Mesenchymal stem cell (in vitro differentiated cells and primary cell): ENCODE measurements at regions not wholly inside any gene's neighbourhood (a gene's known extent, or its start where the extent isn't known, plus 50 kb on each side); places are given as distances from the start of the nearest gene placed in this dataset.
A peak's percentile ranks its signal among the peaks of the same experiment; 100 is the strongest.
"Not testable (repeated sequence)": the region's sequence is repeated elsewhere in the genome, so short reads cannot be mapped to it uniquely, and the experiment has no call there.

ENCODE experiments used
- DNase-seq: peaks from one replicate; pipeline ENCODE4 v3.0.0-alpha.2; 2013
- H2AFZ ChIP-seq: one replicate; pipeline ENCODE4 v1.6.1; 2013; ENCODE audit warnings: low read depth, mild to moderate bottlenecking, control low read depth, inconsistent platforms, low read length, moderate library complexity
- H2AK5ac ChIP-seq: 2 replicates; pipeline ENCODE4 v1.6.1; 2013; ENCODE audit warnings: low read length, moderate library complexity, mild to moderate bottlenecking, inconsistent platforms; ENCODE audit not compliant: severe bottlenecking
- H2BK120ac ChIP-seq: one replicate; pipeline ENCODE4 v1.6.1; 2013; ENCODE audit warnings: low read depth, mild to moderate bottlenecking, inconsistent platforms, low read length, moderate library complexity
- H2BK12ac ChIP-seq, 2 experiments: one replicate each; pipeline ENCODE4 v1.6.1; 2013; ENCODE audit warnings: inconsistent platforms in 2 of 2, low read length in 2 of 2, mild to moderate bottlenecking in 2 of 2, moderate library complexity in 2 of 2, control low read depth in 1 of 2
- H2BK15ac ChIP-seq: one replicate; pipeline ENCODE4 v1.6.1; 2013; ENCODE audit warnings: mild to moderate bottlenecking, low read depth, inconsistent platforms; ENCODE audit not compliant: poor library complexity, severe bottlenecking
- H2BK5ac ChIP-seq: 2 replicates; pipeline ENCODE4 v1.6.1; 2013; ENCODE audit warnings: low read depth, mild to moderate bottlenecking, low read length, control low read depth, inconsistent platforms; ENCODE audit not compliant: poor library complexity, severe bottlenecking
- H3K14ac ChIP-seq, 2 experiments: one replicate each; pipeline ENCODE4 v1.6.1; 2013; ENCODE audit warnings: inconsistent platforms in 2 of 2, low read length in 2 of 2, control low read depth in 1 of 2, mild to moderate bottlenecking in 1 of 2, moderate library complexity in 1 of 2
- H3K18ac ChIP-seq, 2 experiments: one replicate each; pipeline ENCODE4 v1.6.1; 2013; ENCODE audit warnings: inconsistent platforms in 2 of 2, low read length in 2 of 2, control low read depth in 1 of 2, low read depth in 1 of 2, mild to moderate bottlenecking in 1 of 2
- H3K23ac ChIP-seq, 2 experiments: one replicate each; pipeline ENCODE4 v1.6.1; 2013; ENCODE audit warnings: inconsistent platforms in 2 of 2, low read length in 2 of 2, mild to moderate bottlenecking in 2 of 2, moderate library complexity in 2 of 2, control low read depth in 1 of 2
- H3K27ac ChIP-seq: 2 replicates; pipeline ENCODE4 v1.5.1; 2013; ENCODE audit warnings: mild to moderate bottlenecking, moderate library complexity, low read length, control low read depth, inconsistent platforms; ENCODE audit not compliant: poor library complexity, severe bottlenecking
- H3K27me3 ChIP-seq, 2 experiments: 2 replicates each; pipeline versions ENCODE4 v1.6.1 to v1.7.0; 2013; ENCODE audit warnings: low read length in 2 of 2, mild to moderate bottlenecking in 2 of 2, moderate library complexity in 2 of 2, control low read depth in 1 of 2, inconsistent platforms in 1 of 2; ENCODE audit not compliant: control insufficient read depth in 1 of 2, insufficient read depth in 1 of 2
- H3K36me3 ChIP-seq, 2 experiments: 2 replicates each; pipeline versions ENCODE4 v1.6.1 to v1.7.0; 2013; ENCODE audit warnings: low read length in 2 of 2, control low read depth in 1 of 2, inconsistent platforms in 1 of 2, low read depth in 1 of 2, mild to moderate bottlenecking in 1 of 2; ENCODE audit not compliant: insufficient read depth in 2 of 2, control insufficient read depth in 1 of 2
- H3K4ac ChIP-seq, 2 experiments: one replicate each; pipeline ENCODE4 v1.6.1; 2013; ENCODE audit warnings: inconsistent platforms in 2 of 2, low read length in 2 of 2, mild to moderate bottlenecking in 2 of 2, moderate library complexity in 2 of 2, control low read depth in 1 of 2, low read depth in 1 of 2
- H3K4me1 ChIP-seq: 2 replicates; pipeline ENCODE4 v1.6.1; 2013; ENCODE audit warnings: low read depth, low read length, control low read depth; ENCODE audit not compliant: control insufficient read depth, insufficient read depth
- H3K4me2 ChIP-seq: 2 replicates; pipeline ENCODE4 v1.6.1; 2013; ENCODE audit warnings: low read length, mild to moderate bottlenecking, inconsistent platforms; ENCODE audit not compliant: poor library complexity, severe bottlenecking
- H3K4me3 ChIP-seq, 2 experiments: 2 replicates each; pipeline versions ENCODE4 v1.5.1 to v1.7.0; 2013; ENCODE audit warnings: low read length in 2 of 2, mild to moderate bottlenecking in 2 of 2, control low read depth in 1 of 2, low read depth in 1 of 2; ENCODE audit not compliant: insufficient read depth in 1 of 2
- H3K79me1 ChIP-seq: replicated peaks from 2 replicates; pipeline ENCODE4 v1.6.1; 2013; ENCODE audit warnings: mild to moderate bottlenecking, control low read depth, low read length, inconsistent platforms; ENCODE audit not compliant: poor library complexity, severe bottlenecking
- H3K9ac ChIP-seq: 2 replicates; pipeline ENCODE4 v1.7.0; 2013; ENCODE audit warnings: mild to moderate bottlenecking, low read length, moderate library complexity
- H3K9me3 ChIP-seq: 2 replicates; pipeline ENCODE4 v1.7.0; 2013; ENCODE audit warnings: mild to moderate bottlenecking, low read length; ENCODE audit not compliant: control insufficient read depth
- H4K8ac ChIP-seq: one replicate; pipeline ENCODE4 v1.6.1; 2013; ENCODE audit warnings: inconsistent platforms, mild to moderate bottlenecking, low read length, moderate library complexity
- H4K91ac ChIP-seq: one replicate; pipeline ENCODE4 v1.6.1; 2013; ENCODE audit warnings: mild to moderate bottlenecking, low read length, inconsistent platforms
- WGBS: methylation state at CpG from one replicate; pipeline ENCODE4 v1.1.7; 2013; ENCODE audit warnings: mixed read lengths; 5-methylcytosine and 5-hydroxymethylcytosine counted together

GRCh38 chr9:82052081-82052480 is 63.5 kb downstream of the SPATA31D1 start:
- H3K79me1 ChIP-seq = no peaks in the 10 kb centered on the region
- H2BK120ac ChIP-seq = no peak overlapping the region
- H3K27me3 ChIP-seq = no peaks in the 10 kb centered on the region
- H3K4me3 ChIP-seq = no peak overlapping the region
- no peak overlapping the region for H2AK5ac ChIP-seq
- H3K4ac ChIP-seq = no peak overlapping the region
- no peak overlapping the region for H3K14ac ChIP-seq
- no peak overlapping the region for H2BK12ac ChIP-seq
- H2BK5ac ChIP-seq = no peak overlapping the region
- H3K4me1 ChIP-seq = no peaks in the 10 kb centered on the region
- H4K91ac ChIP-seq = no peak overlapping the region
- H2BK15ac ChIP-seq = no peak overlapping the region
- no peak for DNase-seq
- no peak overlapping the region for H3K4me2 ChIP-seq
- H3K27ac ChIP-seq = no peak overlapping the region
- H3K18ac ChIP-seq = no peak overlapping the region
- no peaks in the 10 kb centered on the region for H3K36me3 ChIP-seq
- no peaks in the 10 kb centered on the region for H3K9me3 ChIP-seq
- H2AFZ ChIP-seq = no peak overlapping the region
- no peak overlapping the region for H4K8ac ChIP-seq
- no peak overlapping the region for H3K23ac ChIP-seq
- no peak overlapping the region for H3K9ac ChIP-seq

DNA sequence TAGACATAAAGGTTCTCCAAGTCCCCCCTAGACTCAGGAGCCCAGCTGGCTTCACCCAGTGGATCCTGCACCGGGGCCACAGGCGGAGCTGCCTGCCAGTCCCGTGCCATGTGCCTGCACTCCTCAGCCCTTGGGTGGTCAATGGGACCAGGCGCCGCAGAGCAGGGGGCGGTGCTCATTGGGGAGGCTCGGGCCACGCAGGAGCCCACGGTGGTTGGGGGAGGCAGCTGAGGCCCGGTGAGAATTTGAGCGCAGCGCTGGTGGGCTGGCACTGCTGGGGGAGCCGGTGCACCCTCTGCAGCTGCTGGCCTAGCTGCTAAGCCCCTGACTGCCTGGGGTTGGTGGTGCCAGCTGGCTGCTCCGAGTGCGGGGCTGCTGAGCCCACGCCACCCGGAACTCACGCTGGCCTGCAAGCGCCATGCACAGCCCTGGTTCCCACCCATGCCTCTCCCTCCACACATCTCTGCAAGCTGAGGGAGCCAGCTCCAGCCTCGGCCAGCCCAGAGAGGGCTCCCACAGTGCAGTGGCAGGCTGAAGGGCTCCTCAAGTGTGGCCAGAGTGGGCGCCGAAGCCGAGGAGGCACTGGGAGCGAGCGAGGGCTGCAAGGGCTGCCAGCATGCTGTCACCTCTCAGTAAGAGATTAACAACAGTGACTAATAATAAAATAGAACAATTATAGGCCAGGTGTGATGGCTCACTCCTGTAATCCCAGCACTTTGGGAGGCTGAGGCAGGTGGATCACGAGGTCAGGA is 65.9 kb downstream of the SPATA31D1 start:
- H2BK15ac ChIP-seq = no peak overlapping the region
- H4K8ac ChIP-seq = no peak overlapping the region
- H3K4me2 ChIP-seq = no peak overlapping the region
- no peak overlapping the region for H3K4ac ChIP-seq
- H3K79me1 ChIP-seq = no peaks in the 10 kb centered on the region
- H3K9ac ChIP-seq = no peak overlapping the region
- no peak overlapping the region for H3K27ac ChIP-seq
- no peak overlapping the region for H2AK5ac ChIP-seq
- no peaks in the 10 kb centered on the region for H3K27me3 ChIP-seq
- H3K36me3 ChIP-seq = no peaks in the 10 kb centered on the region
- H3K4me3 ChIP-seq = no peak overlapping the region
- no peak overlapping the region for H3K18ac ChIP-seq
- no peak for DNase-seq
- H2BK12ac ChIP-seq = no peak overlapping the region
- H2BK120ac ChIP-seq = no peak overlapping the region
- no peak overlapping the region for H3K14ac ChIP-seq
- no peak overlapping the region for H2AFZ ChIP-seq
- H2BK5ac ChIP-seq = no peak overlapping the region
- no peaks in the 10 kb centered on the region for H3K9me3 ChIP-seq
- WGBS = 97% methylated on average over 20 of the region's 26 CpGs
- no peaks in the 10 kb centered on the region for H3K4me1 ChIP-seq
- no peak overlapping the region for H3K23ac ChIP-seq
- H4K91ac ChIP-seq = peak overlapping the region; percentile 61

- Histone ChIP-seq H3K4me3 (no peak overlapping the region), H2BK15ac (no peak overlapping the region), H3K18ac (no peak overlapping the region), H3K4ac (no peak overlapping the region), H3K36me3 (no peaks in the 10 kb centered on the region), H2BK5ac (no peak overlapping the region), H3K79me1 (no peaks in the 10 kb centered on the region), H2AFZ (no peak overlapping the region), H2BK12ac (no peak overlapping the region), H3K27ac (no peak overlapping the region), H3K14ac (no peak overlapping the region), H3K4me2 (no peak overlapping the region), H4K91ac (no peak overlapping the region), H3K23ac (no peak overlapping the region), H2AK5ac (no peak overlapping the region), H4K8ac (no peak overlapping the region), H3K27me3 (no peaks in the 10 kb centered on the region), H2BK120ac (no peak overlapping the region), H3K4me1 (no peaks in the 10 kb centered on the region), H3K9me3 (no peaks in the 10 kb centered on the region), H3K9ac (no peak overlapping the region)
- 12% methylated on average over 5 of the region's 5 CpGs for WGBS
- DNase-seq = no peak
Observed at GRCh38 chr9:82057805-82058204, 69.2 kb downstream of the SPATA31D1 start.

DNA sequence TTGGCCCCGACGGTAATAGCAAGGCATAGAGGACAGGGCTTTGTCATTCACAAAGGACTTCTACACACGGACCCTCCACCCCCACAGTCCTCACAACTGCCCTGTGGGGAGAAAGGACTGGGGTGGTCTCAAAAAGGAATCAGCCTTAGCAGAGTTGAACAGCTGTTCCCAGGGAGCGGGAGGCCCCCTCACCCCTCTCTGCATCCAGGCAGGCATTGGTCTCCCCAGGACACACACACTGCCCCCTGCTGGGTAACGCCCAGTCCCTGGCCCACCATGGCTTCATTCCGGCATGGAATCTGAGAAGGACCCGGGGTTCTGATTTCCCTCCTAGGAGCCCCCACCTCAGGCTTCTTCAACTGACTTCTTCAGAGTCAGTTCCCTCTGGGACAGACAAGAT is 73.2 kb downstream of the SPATA31D1 start:
- H2AFZ ChIP-seq, H3K18ac ChIP-seq, H3K14ac ChIP-seq, H3K23ac ChIP-seq, H4K91ac ChIP-seq, H2BK120ac ChIP-seq, H3K4me3 ChIP-seq, H2BK5ac ChIP-seq, H3K79me1 ChIP-seq, H3K4me1 ChIP-seq, H2AK5ac ChIP-seq, H3K27me3 ChIP-seq, H2BK12ac ChIP-seq, H2BK15ac ChIP-seq, H3K9me3 ChIP-seq, H3K27ac ChIP-seq, H3K4ac ChIP-seq, H3K36me3 ChIP-seq, H3K4me2 ChIP-seq, H3K9ac ChIP-seq, H4K8ac ChIP-seq, DNase-seq: not testable (repeated sequence)
- WGBS = 88% methylated on average over 4 of the region's 7 CpGs
